ENCODE measurements at regions not wholly inside any gene's neighbourhood (a gene's known extent, or its start where the extent isn't known, plus 50 kb on each side); places are given as distances from the start of the nearest gene placed in this dataset.

GRCh38 chr19:30873003-30873402, 476.2 kb downstream of the TSHZ3 start (continued):
- no peak for TF ChIP-seq CHD7 (IDR thresholded peaks at IDR 0.05; ENCODE audit: insufficient replicate concordance, low read length)
- TF ChIP-seq CTCF (IDR thresholded peaks at IDR 0.05; ENCODE audit: control extremely low read depth in 1 of 3, insufficient read depth in 1 of 3, low read depth in 1 of 3, low read length in 3 of 3): no peak
- no peak for TF ChIP-seq FOSL1 (IDR thresholded peaks at IDR 0.05; ENCODE audit: insufficient read depth, low read depth, low read length)
- no peak for TF ChIP-seq HDAC2 (IDR thresholded peaks at IDR 0.05; ENCODE audit: borderline replicate concordance in 1 of 2, low read depth in 2 of 2, low read length in 2 of 2)
- no peak for TF ChIP-seq RXRA (IDR thresholded peaks at IDR 0.05; ENCODE audit: insufficient read depth, low read depth, low read length)
- no peak for TF ChIP-seq GTF2F1 (IDR thresholded peaks at IDR 0.05; ENCODE audit: borderline replicate concordance, low read depth, low read length)
- no peak for TF ChIP-seq ATF2 (IDR thresholded peaks at IDR 0.05; ENCODE audit: low read length)
